Stimulated activated naive CD4-positive, alpha-beta T cell treated with Interleukin-2 at 50 U/mL for 16 hours (primary cell): ENCODE measurements at regions not wholly inside any gene's neighbourhood (a gene's known extent, or its start where the extent isn't known, plus 50 kb on each side); places are given as distances from the start of the nearest gene placed in this dataset.

Experiments used
- DNase-seq: peaks from one replicate; lab custom pipeline; 2025; lab: John Stamatoyannopoulos, UW

DNA sequence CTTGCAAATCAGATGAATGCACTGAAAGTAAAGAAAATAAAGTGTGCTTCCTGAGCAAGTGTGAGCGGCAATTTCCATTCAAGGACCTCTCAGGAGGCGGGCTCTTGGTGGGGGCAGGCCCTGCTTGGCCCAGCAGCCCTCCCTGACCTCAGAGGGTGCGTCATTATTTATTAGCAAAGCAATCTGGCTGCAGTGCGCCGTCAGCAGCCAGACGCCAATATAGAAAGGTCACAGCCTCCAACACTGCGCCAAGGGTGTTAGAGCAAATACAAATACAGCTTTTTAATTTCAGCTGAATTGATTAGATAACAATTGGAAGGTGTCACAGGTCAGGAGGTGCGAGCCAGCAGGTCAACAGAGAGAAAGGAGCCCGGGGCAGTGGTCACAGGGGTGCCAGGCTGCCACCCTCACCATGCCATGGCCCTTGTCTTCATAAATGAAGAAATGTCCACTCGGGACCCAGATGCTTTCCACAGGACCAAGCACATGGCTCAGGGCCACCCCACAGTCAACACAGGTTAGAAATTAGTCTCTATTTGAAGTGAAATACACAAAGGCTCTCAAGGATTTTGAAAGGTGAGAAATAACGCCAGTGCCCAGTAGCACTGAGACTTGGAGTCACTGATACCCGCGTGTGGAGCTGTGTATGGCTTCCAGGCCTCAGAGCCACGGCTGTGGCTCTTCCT, 309.8 kb downstream of the IRX2 start:
- no peak for DNase-seq

DNA sequence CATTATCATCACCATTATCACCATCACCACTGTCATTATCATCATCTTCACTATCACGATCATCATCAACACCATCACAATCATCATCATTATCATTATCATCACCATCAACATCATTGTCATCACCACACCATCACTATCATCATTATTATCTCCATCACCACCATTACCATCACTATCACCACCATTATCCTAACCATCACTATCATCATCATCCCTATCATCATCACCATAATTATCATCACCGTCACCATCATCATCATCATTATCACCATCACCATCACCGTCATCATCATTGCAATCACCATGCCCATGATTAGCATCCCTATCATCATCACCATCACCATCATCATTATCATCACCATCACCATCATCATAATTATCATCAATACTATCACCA, 311.9 kb downstream of the IRX2 start:
- no peak for DNase-seq

DNA sequence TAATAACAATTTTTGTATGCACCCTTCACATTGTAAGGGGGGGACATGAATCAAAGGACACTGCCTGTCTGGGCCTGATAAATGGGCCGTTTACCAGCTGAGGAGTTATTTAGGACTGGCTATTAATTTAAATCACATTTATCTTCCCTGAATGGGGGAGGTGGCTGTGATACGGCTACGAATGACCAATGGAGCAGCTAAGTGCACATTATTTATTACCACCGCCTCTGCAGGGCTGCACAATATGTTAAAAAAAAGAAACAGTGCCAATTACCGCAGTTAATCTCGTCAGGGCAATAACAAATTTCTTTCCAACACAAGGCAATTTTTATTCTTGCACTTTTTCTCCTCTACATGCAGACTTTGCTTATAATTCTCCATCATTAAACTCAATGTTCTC, 318.4 kb downstream of the IRX2 start:
- DNase-seq: no peak

DNA sequence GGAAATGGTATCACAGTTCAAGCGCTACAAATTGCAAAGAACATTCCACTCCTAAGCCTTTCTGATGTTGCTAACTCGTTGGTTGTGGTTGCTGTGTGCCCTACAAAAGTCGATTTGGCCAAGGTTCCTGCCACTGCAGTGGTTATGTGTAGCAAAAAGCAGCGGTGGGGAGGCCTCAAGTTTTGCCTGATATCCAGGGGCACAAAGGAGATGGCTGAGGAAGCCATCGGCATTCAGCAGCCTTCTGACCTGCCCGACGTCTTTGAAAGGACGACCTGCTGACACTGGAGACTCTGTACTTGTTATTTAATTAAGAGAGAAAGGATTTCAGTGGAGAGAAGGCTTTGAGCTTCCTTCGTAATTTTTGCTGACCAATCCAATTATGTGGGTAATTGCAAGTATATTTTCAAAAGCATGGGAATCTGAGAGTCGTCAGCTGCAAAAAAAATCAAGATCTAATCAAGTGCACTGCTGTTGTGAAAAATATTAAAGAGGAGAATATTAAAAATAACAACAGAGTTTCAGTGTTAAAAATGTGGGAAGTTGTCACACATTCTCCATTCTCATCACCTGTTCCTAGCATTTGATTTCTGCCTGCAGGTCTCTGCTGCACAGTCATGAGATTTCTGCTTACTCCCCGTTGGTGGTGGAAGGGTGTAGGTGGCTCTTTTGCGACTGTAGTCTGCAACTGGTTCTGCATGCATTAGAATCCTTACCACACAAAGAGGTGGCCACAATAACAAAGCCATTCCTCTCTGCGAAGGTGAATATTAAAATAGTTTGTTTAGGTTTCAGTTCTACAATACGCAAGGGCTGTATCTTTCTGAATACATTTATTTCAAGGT, 319.2 kb downstream of the IRX2 start:
- no peak for DNase-seq

DNA sequence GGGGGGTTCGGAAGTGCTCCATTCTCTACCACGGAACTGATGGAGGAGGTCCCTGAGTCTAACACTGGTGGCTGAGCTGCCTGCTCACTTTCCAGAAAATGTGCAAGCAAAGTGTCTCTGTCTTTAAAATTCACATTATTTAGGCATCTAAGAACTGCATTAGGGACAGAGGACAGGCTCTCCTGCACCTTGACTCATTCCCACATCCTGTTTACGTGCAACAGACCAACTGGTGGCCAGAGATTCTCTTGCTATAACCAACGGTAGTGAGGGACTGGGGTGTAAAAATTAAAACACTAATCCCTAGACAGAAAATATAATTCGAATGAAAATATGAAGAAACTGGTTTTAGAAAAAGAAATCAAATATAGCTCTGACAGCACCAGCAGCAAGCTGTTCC, 320.9 kb downstream of the IRX2 start:
- no peak for DNase-seq

DNA sequence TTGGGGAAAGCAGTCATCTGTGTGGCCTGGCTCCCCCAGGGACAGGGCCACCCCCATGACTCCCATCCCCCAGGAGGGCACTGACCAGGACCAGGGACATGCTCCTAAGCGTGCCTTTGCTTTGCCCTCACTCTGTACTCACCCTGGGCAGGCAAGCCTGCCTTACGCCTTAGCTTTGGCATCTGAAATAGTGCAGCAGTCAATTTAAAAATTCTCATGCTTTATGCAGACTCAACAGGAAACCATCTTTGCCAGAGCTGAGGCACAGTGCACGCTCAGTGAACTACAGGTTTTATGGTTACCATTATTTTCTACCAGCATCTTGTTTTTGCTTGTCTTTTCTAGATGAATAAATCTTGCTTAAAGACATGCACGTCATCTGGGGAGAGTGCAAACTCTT, 323.5 kb downstream of the IRX2 start:
- no peak for DNase-seq

DNA sequence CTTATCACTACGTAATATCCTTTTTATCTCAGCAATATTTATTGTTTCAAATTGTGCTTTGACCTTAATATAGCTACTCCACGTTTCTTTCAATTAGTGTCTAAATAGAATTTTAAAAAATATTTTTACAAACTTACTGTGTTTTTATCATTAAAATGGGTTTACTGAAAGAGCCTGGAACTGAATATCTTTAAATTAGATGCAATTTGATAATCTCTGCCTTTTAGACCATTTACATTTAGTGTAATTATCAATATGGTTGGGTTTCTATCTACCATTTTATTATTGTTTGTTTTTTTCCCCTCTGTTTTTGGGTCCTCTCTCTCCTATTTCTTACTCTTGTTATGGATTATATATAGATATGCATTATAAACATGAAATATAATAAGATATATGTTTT, 327.8 kb downstream of the IRX2 start:
- no peak for DNase-seq

DNA sequence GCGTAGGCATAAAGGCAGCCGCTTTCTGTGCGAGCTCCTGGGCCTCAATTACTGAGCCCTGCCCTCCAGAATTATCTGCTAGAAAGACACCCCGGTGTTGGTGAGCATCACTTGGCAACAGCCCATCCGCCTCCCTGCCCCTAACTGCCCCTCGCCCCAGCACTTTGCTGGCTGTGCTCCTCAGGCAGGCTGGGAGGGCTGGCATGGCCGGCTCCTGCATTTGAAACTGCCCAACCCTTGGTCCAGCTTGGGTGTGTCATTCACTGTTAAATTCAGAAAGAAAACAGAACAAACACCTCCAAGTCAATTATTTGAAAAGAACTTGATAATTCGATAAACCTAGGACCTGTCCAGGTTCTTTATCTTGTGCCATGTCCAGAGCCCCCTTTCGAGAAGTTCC, 334.2 kb downstream of the IRX2 start:
- DNase-seq: no peak

DNA sequence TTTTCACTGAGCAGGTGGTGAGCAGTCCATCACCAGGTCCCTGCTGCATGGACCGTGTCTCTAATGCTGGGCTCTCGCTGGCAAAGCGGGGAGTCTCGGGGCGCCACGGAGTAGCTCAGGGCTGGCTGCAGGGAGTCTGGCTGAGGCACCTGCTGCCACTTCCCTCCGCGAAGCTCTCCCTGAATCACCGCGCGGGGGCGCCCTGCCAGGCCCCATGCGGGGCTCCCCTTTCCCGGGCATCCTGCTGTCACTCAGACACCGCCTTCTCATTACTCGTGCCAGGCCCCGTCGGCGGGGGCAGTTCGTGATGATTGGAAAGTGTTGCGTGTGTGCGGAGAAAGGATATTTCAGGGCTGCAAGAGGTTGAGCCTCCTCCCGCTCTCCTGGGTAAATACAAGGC, 335.8 kb downstream of the IRX2 start:
- DNase-seq: no peak

DNA sequence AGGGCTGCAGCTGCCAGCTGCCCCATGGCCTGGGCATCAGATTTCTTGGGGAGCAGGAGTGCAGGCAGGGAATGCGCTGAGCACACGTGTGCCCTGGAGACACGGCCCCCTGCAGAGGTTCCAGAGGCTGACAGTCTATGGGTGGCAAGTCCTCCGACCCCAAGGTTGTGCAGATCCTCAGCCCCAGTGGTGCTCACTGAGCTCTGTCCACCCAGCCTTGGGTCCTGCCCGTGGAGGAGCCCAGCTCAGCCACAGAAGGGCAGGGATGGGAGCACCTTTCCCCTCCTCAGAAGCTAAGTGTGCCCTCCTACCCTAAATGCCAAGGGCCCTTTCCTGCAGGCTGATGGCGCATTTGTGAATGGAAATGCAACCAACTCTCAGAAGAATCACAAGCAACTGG, 341.0 kb downstream of the IRX2 start:
- no peak for DNase-seq

DNA sequence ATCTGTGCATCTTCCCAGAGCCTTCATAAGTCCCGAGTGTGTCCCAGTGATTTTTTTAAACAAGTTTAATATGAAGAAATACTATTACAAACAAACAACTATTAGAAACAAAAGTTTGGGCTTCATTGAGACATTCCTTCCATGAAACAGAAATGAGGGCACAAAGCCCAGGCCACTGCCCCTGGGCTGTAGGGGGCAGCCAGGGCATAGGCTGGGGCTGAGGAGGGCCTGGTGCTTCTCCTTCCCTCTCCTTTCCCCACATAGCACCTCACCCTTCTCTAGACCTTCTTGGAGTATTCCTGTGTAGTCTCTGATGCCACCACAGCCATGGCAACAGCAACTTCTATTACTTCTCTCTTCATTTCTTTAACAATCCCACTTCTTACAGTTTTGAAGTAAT, 348.2 kb downstream of the IRX2 start:
- DNase-seq: no peak

DNA sequence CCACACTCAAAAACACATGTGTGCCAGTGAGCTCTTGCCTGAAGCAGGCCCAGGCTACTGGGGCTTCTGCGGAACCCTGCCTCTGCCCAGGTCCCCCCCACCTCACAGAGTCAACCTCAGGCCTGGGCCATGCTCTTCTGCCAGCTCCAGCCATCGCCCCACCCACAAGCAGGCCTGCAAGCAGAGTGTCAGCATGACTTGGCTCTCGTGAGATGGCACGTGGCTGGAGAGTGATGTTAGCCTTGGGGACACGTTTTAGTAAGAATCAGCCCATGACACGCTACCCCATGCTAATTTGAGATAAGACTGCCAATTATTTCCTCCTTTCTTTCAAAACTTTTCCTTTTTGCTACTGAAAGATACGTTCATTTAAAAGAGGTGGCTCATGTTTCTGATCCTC, 351.7 kb downstream of the IRX2 start:
- DNase-seq: no peak

DNA sequence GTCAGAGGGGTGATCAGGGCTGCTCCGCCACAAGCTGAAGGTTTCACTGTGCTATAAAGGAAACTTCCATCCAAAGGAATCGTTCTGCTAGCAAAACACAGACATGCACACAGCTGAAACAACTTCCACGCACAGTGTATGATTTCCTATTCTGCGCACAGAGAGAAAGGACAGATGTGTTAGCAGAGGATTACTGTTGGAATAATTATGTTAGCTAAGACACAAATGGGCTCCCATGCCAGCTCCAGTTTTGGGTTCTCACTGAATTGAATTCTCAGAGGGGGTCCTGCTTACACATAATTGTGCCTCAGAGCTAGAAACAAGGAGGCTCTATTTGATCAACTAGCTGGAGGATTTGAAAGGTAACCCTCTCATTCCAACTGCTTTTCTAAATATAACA, 352.4 kb downstream of the IRX2 start:
- no peak for DNase-seq

DNA sequence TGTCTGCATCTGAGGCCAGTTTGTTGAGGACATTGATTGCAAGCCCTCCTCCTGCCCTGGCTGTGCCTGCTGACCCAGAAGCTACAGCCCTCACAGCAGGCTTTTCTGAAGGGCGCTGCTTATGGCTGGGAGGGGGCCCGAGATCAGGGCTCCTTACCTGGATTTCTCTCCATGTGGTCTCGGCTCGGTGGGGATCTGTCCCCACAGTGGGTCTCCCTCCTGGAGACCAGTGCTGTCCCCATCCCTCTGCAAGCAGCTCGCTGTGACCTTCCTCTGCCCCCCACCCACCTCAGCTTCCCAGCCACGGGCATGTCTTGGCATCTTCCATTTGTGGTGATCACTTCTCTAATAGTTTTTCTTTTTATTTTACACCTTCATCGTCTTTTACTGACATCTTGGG, 357.9 kb downstream of the IRX2 start:
- DNase-seq: no peak

DNA sequence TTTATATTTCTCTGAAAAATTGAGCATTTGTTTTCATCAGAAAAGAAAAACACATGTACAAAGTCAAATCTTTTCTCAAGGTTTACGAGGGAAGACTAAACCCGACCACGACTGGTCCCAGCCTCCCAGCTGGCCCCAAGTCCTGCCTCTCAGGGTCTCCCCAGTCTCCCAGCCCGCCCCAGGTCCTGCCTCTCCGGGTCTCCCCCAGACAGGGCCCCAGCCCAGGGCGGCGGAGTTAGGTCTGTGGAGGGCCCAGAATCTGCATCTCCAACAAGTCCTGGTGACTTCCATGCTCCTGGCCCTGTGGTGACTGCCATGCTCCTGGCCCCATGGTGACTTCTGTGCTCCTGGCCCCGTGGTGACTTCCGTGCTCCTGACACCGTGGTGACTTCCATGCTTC, 359.9 kb downstream of the IRX2 start:
- no peak for DNase-seq

DNA sequence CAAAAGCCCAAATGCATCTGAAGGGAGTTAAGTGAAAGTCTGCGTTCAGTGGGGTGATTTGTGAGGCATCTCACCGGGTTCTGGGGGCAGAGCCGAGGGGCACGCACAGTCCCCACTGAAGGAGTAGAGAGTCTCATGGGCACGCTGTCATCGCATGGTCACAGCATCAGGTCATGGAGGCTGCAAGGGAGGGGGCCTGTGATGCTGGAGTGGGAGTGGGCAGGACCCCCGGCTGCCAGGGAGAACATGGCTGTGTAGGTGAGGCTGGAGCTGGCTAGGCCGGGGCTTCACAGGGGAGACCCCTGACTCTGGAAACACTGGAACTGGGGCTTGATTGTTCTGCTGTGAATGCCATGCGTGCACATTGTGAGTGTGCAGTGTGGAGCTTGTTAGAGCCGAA, 360.5 kb downstream of the IRX2 start:
- no peak for DNase-seq

DNA sequence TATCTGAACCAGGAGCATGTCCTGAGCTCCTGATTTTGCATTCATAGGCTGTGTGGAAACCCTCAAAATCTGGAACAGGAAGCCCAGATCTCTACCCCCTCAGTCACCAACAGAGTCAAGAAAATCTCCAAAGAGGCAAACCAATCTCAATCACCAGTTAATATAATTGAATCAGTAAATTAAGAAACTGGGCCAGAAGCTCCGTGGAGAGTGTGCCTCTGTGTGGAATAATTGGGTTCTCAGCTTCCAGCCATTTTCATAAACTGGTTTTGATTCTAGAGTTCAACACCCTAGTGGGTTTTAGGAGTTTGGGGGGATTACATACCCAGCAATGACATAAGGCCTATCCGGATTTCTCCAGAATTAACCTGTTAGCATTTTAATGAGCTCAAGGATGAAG, 362.9 kb downstream of the IRX2 start:
- no peak for DNase-seq

DNA sequence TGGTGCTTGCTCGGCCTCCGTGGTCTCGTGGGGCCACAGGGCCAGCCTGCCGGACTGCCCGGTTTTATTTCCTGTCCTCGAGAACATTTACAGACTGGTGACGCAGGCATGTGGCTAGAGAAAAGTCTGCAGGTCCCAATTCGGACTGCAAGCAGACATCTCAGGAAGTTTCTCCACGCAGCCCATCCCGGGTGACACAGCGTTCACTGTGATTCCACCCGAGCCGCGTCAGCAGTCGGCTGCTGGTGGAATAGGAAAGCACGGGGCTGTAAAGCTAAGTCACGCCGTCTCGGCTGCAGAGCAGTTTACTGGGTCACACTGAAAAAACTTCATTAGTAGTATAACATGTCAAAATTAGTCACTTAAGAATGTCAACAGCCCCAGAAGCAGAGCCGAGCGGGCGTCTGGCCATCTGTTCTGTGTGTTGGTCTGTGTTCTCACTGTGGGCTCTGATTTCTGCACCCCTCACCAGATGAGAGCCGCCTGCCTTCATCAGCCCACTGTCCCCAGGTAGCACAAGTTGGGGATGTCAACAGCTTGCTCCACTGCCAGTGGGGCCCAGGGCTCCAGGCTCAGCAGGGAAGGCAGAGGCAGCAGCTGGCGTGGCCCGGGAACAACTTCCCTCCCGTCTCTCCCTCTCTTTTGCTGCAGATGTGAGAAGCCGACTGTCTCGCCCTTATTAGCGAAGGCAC, 363.7 kb downstream of the IRX2 start:
- DNase-seq: no peak

DNA sequence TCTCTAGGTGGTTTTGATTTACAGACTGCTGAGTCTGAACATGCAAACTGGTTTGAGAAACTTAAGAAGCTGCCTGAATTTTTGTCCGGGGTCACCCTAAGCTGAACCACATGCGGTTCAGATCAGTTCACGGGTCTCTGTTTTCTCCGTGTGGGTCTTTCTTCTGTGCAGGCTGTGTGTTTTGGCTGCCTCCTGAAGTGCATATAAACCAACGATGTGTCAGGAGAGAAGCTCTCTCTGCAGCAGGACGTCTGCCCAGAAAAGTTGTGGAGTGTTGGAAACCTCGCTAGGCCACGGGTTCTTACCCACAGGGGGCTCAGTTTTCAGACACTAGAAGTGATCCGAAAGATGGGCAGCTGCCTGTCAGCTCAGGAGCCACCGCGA, 364.2 kb downstream of the IRX2 start:
- no peak for DNase-seq

DNA sequence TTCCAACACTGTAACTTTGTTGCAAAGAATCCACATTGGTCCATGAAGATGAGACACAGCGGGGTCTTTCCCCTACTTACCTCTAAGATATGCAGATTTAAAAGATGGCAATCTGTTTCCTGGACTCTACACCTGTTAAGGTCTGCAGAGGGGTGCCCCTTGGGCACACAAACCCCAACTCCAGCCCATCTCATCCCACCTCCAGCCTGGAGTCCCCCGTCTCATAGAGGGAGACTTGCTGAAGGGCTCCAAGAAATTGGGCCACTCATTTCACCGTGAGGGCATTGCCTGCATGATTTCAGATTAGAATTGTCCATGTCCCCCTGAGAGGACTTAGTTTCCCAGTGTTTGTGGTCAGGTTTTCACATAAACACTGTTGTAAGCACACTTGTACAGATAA, 365.7 kb downstream of the IRX2 start:
- no peak for DNase-seq

DNA sequence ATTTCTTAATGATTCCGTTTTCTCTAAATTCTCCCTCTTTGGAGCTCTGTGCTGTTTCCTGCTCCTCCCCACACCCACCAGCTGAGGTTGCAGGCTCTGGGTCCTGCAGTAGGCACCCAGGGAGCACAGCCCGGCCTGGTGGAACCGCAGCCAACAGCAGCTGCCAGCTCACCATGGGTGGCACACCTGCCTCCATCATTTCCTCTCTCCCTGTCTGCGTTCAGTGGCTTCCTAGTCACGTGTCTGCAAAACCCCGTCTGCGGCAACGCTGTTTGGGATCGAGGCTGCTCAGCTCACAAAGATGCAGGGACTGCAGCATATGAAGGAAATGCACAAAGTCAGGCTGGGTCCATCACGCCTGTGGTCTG, 367.8 kb downstream of the IRX2 start:
- DNase-seq: no peak

DNA sequence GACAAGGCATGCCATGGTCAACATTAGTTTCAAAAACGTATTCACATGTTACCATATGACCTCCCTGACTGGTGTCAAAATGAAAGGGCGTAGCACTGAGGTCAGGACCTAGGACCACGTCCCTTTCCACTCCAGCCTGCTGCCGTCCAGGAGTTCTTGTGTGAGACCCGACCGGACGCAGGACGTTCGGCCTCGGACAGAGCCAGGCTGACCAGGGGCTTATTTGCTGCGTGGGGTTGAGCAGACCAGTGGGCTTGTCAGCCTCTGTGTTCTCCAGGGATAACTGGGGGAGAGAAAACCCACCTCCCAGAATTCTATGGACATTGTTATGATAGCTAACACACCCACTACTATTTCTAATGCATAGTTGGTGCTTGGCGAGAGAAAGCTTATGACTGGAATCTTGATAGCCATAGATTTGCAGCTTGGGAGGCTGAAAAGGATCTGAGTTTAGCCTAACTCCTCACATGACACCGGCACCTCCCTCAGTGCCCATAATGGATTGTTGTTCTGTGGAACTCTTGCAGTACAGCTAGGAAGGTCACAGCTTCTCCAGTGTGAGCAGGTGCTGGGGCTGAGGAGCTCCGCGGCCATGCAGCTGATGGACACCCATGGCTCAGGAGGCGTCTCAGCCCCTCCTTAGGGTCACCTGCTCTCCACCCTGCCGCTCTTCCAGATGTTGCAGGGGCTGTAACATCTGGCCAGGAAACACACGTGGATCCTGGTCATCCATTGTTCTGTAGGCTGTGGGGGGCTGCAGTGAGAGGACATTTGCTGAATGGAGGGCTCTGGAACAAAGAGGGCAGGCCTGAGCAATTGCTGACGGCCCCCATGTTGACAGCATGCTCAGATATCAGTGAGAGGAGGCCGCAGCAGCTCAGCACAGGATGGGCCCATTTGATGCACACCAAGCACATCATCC, 368.4 kb downstream of the IRX2 start:
- no peak for DNase-seq
